SK-N-SH treated with all-trans-retinoic acid at 6 μM for 48 hours (cell line): ENCODE measurements at regions not wholly inside any gene's neighbourhood (a gene's known extent, or its start where the extent isn't known, plus 50 kb on each side); places are given as distances from the start of the nearest gene placed in this dataset.

ENCODE experiments used
- ATAC-seq: fragments of 200-7000 bp; cut with Tn5 transposase; 3 replicates; pipeline ENCODE4 v1.9.1; 2020; ENCODE audit warnings: mild to moderate bottlenecking, moderate library complexity
- ARNTL ChIP-seq: fragments of 450-650 bp; formaldehyde crosslinking; IDR thresholded peaks from 2 replicates; pipeline ENCODE4 v1.5.0; 2020; ENCODE audit warnings: low read depth, mild to moderate bottlenecking, moderate library complexity, borderline replicate concordance
- BACH2 ChIP-seq: fragments of 250-450 bp; sonication (Bioruptor Pico); IDR thresholded peaks from 2 replicates; pipeline ENCODE4 v1.9.0; 2021; ENCODE audit warnings: mild to moderate bottlenecking, borderline replicate concordance
- CREB5 ChIP-seq: fragments of 250-450 bp; sonication (Bioruptor Pico); IDR thresholded peaks from 2 replicates; pipeline ENCODE4 v1.5.1; 2020; ENCODE audit warnings: low read depth, mild to moderate bottlenecking, moderate library complexity
- CSDC2 ChIP-seq: fragments of 250-450 bp; sonication (Bioruptor Pico); IDR thresholded peaks from 2 replicates; pipeline ENCODE4 v1.5.0; 2020; ENCODE audit warnings: mild to moderate bottlenecking, moderate library complexity
- CSRNP3 ChIP-seq: fragments of 250-450 bp; sonication (Bioruptor Pico); IDR thresholded peaks from 2 replicates; pipeline ENCODE4 v1.5.1; 2021; ENCODE audit warnings: mild to moderate bottlenecking, moderate library complexity
- ESRRG ChIP-seq: fragments of 250-450 bp; sonication (Bioruptor Pico); IDR thresholded peaks from 2 replicates; pipeline ENCODE4 v1.6.1; 2021; ENCODE audit warnings: mild to moderate bottlenecking
- GLIS3 ChIP-seq: fragments of 250-450 bp; sonication (Bioruptor Pico); IDR thresholded peaks from 2 replicates; pipeline ENCODE4 v1.5.0; 2020; ENCODE audit warnings: mild to moderate bottlenecking, moderate library complexity
- ISL1 ChIP-seq: fragments of 250-450 bp; sonication (Bioruptor Pico); IDR thresholded peaks from 2 replicates; pipeline ENCODE4 v2.1.2; 2022; ENCODE audit warnings: mild to moderate bottlenecking, moderate library complexity
- OSR1 ChIP-seq: fragments of 250-450 bp; sonication (Bioruptor Pico); IDR thresholded peaks from 2 replicates; pipeline ENCODE4 v1.8.0; 2022; ENCODE audit warnings: moderate library complexity, mild to moderate bottlenecking, inconsistent platforms
- PATZ1 ChIP-seq: fragments of 250-450 bp; sonication (Bioruptor Pico); IDR thresholded peaks from 2 replicates; pipeline ENCODE4 v1.8.0; 2020; ENCODE audit warnings: mild to moderate bottlenecking, moderate library complexity, borderline replicate concordance
- PPARA ChIP-seq: fragments of 250-450 bp; sonication (Bioruptor Pico); IDR thresholded peaks from 2 replicates; pipeline ENCODE4 v1.5.0; 2020; ENCODE audit warnings: mild to moderate bottlenecking, borderline replicate concordance
- RARB ChIP-seq: fragments of 250-450 bp; sonication (Bioruptor Pico); IDR thresholded peaks from 2 replicates; pipeline ENCODE4 v1.8.0; 2021; ENCODE audit warnings: mild to moderate bottlenecking, moderate library complexity
- SNAI2 ChIP-seq: fragments of 250-450 bp; sonication (Bioruptor Pico); IDR thresholded peaks from 2 replicates; pipeline ENCODE4 v1.5.0; 2020; ENCODE audit warnings: mild to moderate bottlenecking, moderate library complexity
- TCF4 ChIP-seq: fragments of 250-450 bp; sonication (Bioruptor Pico); IDR thresholded peaks from 2 replicates; pipeline ENCODE4 v1.8.0; 2021; ENCODE audit warnings: mild to moderate bottlenecking, moderate library complexity, borderline replicate concordance
- TOX ChIP-seq: fragments of 250-450 bp; sonication (Bioruptor Pico); IDR thresholded peaks from 2 replicates; pipeline ENCODE4 v1.8.0; 2021; ENCODE audit warnings: mild to moderate bottlenecking, moderate library complexity, borderline replicate concordance
- TSHZ2 ChIP-seq: fragments of 250-450 bp; sonication (Bioruptor Pico); IDR thresholded peaks from 2 replicates; pipeline ENCODE4 v1.5.0; 2020; ENCODE audit warnings: mild to moderate bottlenecking, moderate library complexity
- ZC3H10 ChIP-seq: fragments of 250-450 bp; sonication (Bioruptor Pico); IDR thresholded peaks from 2 replicates; pipeline ENCODE4 v1.5.1; 2021; ENCODE audit warnings: mild to moderate bottlenecking, moderate library complexity
- ZFP30 ChIP-seq: fragments of 450-650 bp; formaldehyde crosslinking; IDR thresholded peaks from 2 replicates; pipeline ENCODE4 v1.5.0; 2022; ENCODE audit warnings: mild to moderate bottlenecking, moderate library complexity
- ZNF565 ChIP-seq: fragments of 450-650 bp; formaldehyde crosslinking; conservative IDR thresholded peaks from 2 replicates; pipeline ENCODE4 v1.5.0; 2020; ENCODE audit warnings: low read depth, mild to moderate bottlenecking, moderate library complexity
- ZNF70 ChIP-seq: fragments of 450-650 bp; formaldehyde crosslinking; IDR thresholded peaks from 2 replicates; pipeline ENCODE4 v1.5.0; 2020; ENCODE audit warnings: mild to moderate bottlenecking, moderate library complexity
- ZNF8 ChIP-seq: fragments of 450-650 bp; formaldehyde crosslinking; IDR thresholded peaks from 2 replicates; pipeline ENCODE4 v1.5.0; 2020; ENCODE audit warnings: mild to moderate bottlenecking, moderate library complexity

DNA sequence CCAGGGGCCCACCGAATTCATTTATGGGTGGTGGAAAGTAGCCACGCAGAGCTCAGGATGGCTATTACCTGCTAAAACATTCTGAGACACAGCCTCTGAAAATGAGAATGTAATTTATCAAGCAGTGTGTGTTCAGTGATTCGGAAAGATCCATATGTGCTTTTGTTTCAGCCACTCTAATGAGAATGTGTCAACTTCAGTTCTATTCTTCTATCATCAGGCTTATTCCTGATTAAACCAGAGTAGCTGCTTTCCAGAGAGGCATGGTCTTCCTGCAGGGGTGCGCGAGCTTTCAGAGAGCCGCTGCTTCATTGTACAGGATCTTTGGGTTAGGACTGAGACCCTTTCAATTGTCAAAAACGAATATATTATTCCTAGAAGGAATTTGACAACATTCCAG lies 167.6 kb downstream of the OTUD1 start:
- ATAC-seq: no peak
- TF ChIP-seq TOX (CRISPR knock-in tag) (no peak), OSR1 (CRISPR knock-in tag) (no peak)
- TF ChIP-seq, all 23 proteins: peak for 0

DNA sequence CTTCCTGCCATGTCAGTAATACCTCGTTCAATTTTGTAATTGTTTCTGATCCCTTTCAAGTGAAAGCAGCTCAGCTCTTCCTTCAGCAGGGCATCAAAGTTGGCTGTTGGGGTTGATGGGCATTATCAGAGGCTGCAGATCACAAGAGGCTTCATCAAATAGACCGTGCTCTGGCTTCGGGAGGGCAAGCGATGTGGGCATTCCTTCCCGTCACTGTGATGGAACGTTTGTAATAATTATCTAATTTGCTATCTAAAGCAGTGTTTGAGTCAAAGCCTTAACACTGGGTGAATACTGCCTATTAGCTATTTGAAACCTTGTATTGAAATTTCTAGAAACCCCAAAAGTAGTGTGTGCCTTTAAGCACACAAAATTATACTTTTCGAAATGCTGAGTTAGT lies 170.1 kb downstream of the OTUD1 start:
- TF ChIP-seq TCF4 (CRISPR knock-in tag) (no peak), OSR1 (CRISPR knock-in tag) (no peak), BACH2 (CRISPR knock-in tag) (no peak), CREB5 (CRISPR knock-in tag) (no peak), ZNF70 (CRISPR knock-in tag) (no peak), ISL1 (CRISPR knock-in tag) (no peak), RARB (CRISPR knock-in tag) (no peak), ESRRG (CRISPR knock-in tag) (no peak), ZFP30 (CRISPR knock-in tag) (no peak)
- TF ChIP-seq, all 23 proteins: peak for 0
- ATAC-seq: no peak

DNA sequence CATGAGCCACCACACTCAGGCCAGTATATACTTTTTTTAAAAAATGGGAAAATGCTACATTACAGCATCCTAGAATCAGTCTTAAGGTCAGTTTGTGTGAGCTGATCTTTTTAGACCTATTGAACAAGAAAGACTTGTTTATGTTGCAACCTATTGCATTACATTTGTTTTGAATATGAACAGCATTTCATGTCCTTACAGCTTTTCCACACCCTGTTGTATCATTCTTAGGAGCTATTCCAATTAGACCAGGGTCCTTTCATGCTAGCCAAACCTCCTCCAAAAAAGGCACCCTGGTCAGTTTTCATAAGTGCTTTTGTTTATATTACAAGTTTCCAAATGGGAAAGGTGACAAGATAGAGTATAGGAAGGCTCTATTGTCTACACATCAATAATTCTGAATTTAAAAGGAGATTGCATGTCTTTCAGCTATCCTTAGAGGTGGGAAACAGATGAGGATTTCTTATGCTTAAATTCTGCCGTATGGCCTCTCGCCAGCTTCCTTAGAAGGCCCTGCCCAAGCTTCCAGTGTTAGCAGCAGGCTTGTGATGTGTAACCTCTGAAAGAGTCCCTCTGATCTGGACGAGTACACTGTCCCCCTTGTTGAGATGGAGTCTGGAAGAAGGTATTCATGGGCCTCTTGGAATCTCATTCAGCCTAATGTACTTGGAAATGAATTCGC lies 171.9 kb downstream of the OTUD1 start:
- no peak for TF ChIP-seq GLIS3 (CRISPR knock-in tag)
- no peak for ATAC-seq

DNA sequence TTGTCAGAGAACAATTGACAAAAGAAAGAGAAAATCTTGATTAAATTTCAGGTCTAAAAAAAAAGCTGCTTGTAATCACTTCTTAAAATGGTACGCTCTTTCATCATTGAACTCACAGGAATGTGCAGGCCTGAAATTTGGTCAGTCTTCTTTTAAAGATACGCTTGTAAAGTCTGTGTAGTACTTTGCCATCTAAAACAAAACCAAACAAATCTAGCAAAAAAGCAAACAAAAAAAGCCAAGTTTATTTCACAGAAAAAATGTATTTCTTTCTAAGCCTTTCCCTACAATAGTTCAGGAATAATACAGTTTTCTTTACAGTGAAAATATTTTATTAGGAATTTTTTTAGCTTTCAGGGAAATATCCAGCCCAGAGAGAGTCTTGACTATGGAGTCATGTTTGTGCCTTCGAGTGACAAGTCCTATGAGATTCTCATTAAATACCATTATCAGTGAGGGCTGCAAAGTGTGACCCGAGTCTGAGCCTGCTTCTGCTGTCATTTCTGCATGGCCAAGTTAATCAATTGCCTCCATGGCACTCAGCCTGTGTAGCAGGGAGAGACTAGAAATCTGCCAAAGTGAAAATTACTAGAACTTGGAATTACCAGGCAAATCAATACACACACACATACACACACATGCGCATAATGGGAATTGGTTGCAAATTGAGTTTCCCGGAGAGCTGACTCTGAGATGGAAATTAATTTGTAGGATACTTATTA lies 172.6 kb downstream of the OTUD1 start:
- no peak for ATAC-seq
- no peak for TF ChIP-seq ZNF70 (CRISPR knock-in tag)
- TF ChIP-seq ESRRG (CRISPR knock-in tag): no peak
- no peak for TF ChIP-seq TCF4 (CRISPR knock-in tag)
- TF ChIP-seq PPARA: no peak
- TF ChIP-seq TSHZ2 (CRISPR knock-in tag): no peak
- no peak for TF ChIP-seq PATZ1 (CRISPR knock-in tag)
- no peak for TF ChIP-seq GLIS3 (CRISPR knock-in tag)
- no peak for TF ChIP-seq ZFP30 (CRISPR knock-in tag)
- TF ChIP-seq ZNF565 (CRISPR knock-in tag): no peak
- TF ChIP-seq ARNTL (CRISPR knock-in tag): no peak

DNA sequence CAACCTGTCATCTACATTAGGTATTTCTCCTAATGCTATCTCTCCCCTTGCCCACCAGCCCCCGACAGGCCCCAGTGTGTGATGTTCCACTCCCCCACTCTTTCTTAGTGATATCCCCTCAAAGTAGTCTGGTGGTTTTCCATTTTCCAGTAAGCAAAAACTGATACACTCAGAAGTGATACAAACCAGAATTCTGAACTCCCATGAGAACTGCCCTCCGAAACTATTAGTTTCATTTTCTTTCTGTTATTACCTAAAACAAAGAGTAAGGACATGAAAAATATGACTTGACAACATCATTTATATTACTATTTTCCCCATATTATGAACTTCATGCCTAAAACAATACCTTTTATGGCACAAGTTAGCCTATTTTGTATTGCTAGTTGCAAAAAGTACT lies 175.0 kb downstream of the OTUD1 start:
- no peak for ATAC-seq
- TF ChIP-seq CSDC2 (CRISPR knock-in tag) (no peak), BACH2 (CRISPR knock-in tag) (no peak)

DNA sequence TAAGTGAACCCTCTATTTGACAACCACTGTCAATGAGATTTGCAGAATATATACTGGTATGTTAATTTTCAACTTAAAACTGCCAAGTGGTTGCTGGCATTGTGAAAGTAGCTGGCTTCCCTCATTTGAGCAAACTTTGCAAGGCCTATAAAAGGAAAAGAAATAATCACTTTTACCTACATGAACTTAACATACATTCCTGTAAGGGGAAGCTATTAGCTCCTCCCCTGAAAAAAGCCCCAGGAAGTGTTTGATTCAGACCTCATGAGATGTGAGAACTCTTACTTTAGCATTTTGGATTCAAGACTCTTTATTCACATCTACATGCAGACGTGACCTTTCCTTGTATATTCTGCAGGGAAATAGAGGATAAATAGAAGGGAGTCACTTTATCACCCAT lies 175.6 kb downstream of the OTUD1 start:
- no peak for ATAC-seq

More for the DNA sequence above, 175.6 kb downstream of the OTUD1 start:
- TF ChIP-seq SNAI2 (CRISPR knock-in tag) (no peak), ZNF8 (CRISPR knock-in tag) (no peak), PATZ1 (CRISPR knock-in tag) (no peak), RARB (CRISPR knock-in tag) (no peak), ZC3H10 (CRISPR knock-in tag) (no peak), CREB5 (CRISPR knock-in tag) (no peak), TOX (CRISPR knock-in tag) (no peak), PPARA (no peak), CSRNP3 (CRISPR knock-in tag) (no peak), CSDC2 (CRISPR knock-in tag) (no peak)
